H1 (cell line): ENCODE measurements at regions not wholly inside any gene's neighbourhood (a gene's known extent, or its start where the extent isn't known, plus 50 kb on each side); places are given as distances from the start of the nearest gene placed in this dataset.

Source experiments
- CTCF ChIA-PET: fragments of 300-600 bp; sonication (Branson Sonifier 250); formaldehyde crosslinking; loops from one replicate; lab custom pipeline; 2021; ENCODE audit not compliant: partially characterized antibody; lab: Charles Lee
- POLR2A ChIA-PET: fragments of 300-600 bp; sonication (Branson Sonifier 250); formaldehyde crosslinking; loops from one replicate; lab custom pipeline; 2021; ENCODE audit warnings: inconsistent platforms; ENCODE audit not compliant: partially characterized antibody; lab: Charles Lee
- DNase-seq, 2 experiments: peaks; one replicate each; pipeline versions ENCODE4 v3.0.0 to v3.0.0-alpha.2; 2010 to 2022; ENCODE audit warnings: low spot score in 2 of 2, low read depth in 1 of 2, mixed read lengths in 1 of 2
- FAIRE-seq: peaks from 2 replicates; lab custom pipeline; 2011; peaks lifted over from hg19 to GRCh38; lab: Jason Lieb, UNC
- H2AFZ ChIP-seq: 2 replicates; pipeline ENCODE4 v1.8.1; 2012; ENCODE audit warnings: low read length, inconsistent platforms
- H2AK5ac ChIP-seq: 2 replicates; pipeline ENCODE4 v1.6.1; 2013; ENCODE audit warnings: low read depth, low read length
- H2BK120ac ChIP-seq: replicated peaks from 2 replicates; pipeline ENCODE3; 2013; ENCODE audit warnings: low read depth, low read length, inconsistent platforms
- H2BK12ac ChIP-seq: 2 replicates; pipeline ENCODE4 v1.6.1; 2013; ENCODE audit warnings: low read depth, low read length
- H2BK15ac ChIP-seq: 2 replicates; pipeline ENCODE4 v1.6.1; 2013; ENCODE audit warnings: low read length
- H2BK20ac ChIP-seq: 2 replicates; pipeline ENCODE4 v1.6.1; 2013; ENCODE audit warnings: low read length
- H2BK5ac ChIP-seq: 2 replicates; pipeline ENCODE4 v1.6.1; 2013; ENCODE audit warnings: low read depth, low read length
- H3K14ac ChIP-seq: 2 replicates; pipeline ENCODE4 v1.6.1; 2013; ENCODE audit warnings: inconsistent platforms; ENCODE audit not compliant: insufficient read length
- H3K18ac ChIP-seq: 2 replicates; pipeline ENCODE4 v1.6.1; 2013; ENCODE audit warnings: low read length; ENCODE audit errors: extremely low read depth
- H3K23ac ChIP-seq: 2 replicates; pipeline ENCODE4 v1.6.1; 2013; ENCODE audit warnings: inconsistent platforms; ENCODE audit not compliant: insufficient read length
- H3K23me2 ChIP-seq: 2 replicates; pipeline ENCODE4 v1.6.1; 2013; ENCODE audit warnings: low read depth, low read length
- H3K27ac ChIP-seq: 2 replicates; pipeline ENCODE4 v1.6.1; 2011; ENCODE audit warnings: low read depth, low read length, inconsistent platforms
- H3K27me3 ChIP-seq, 4 experiments: replicated peaks in 1 of 4; 1 replicate in 1 of 4; 2 replicates in 3 of 4; pipeline versions ENCODE4 v1.6.1 to v1.8.1; 2011 to 2013; ENCODE audit warnings: low read length in 3 of 4, mild to moderate bottlenecking in 3 of 4, inconsistent platforms in 2 of 4, mixed read lengths in 2 of 4, moderate library complexity in 1 of 4; ENCODE audit not compliant: control insufficient read depth in 3 of 4, insufficient read depth in 3 of 4; ENCODE audit errors: extremely low read depth in 1 of 4
- H3K36me3 ChIP-seq, 4 experiments: 2 replicates each; pipeline versions ENCODE4 v1.6.1 to v1.8.1; 2011 to 2013; ENCODE audit warnings: mild to moderate bottlenecking in 4 of 4, low read length in 3 of 4, moderate library complexity in 2 of 4, control low read depth in 1 of 4, inconsistent platforms in 1 of 4; ENCODE audit not compliant: insufficient read depth in 4 of 4, control insufficient read depth in 2 of 4
- H3K4ac ChIP-seq: replicated peaks from 2 replicates; pipeline ENCODE3; 2013; ENCODE audit warnings: low read length, low read depth, mixed read lengths, inconsistent platforms; ENCODE audit not compliant: insufficient read length
- H3K4me1 ChIP-seq, 4 experiments: replicated peaks in 1 of 4; 1 replicate in 1 of 4; 2 replicates in 3 of 4; pipeline versions ENCODE4 v1.6.1 to v1.8.1; 2011 to 2013; ENCODE audit warnings: low read length in 3 of 4, inconsistent platforms in 2 of 4, mixed read lengths in 1 of 4; ENCODE audit not compliant: insufficient read depth in 4 of 4, control insufficient read depth in 3 of 4
- H3K4me2 ChIP-seq, 2 experiments: 2 replicates each; pipeline versions ENCODE4 v1.6.1 to v1.8.1; 2011 to 2013; ENCODE audit warnings: low read depth in 2 of 2, low read length in 2 of 2, control low read depth in 1 of 2, inconsistent platforms in 1 of 2, mild to moderate bottlenecking in 1 of 2; ENCODE audit not compliant: insufficient read depth in 1 of 2
- H3K4me3 ChIP-seq, 4 experiments: fragments of 200-600, 300-600 bp in 1 of 4; sonication (generic), shearing (Covaris generic), sonication (Bioruptor Twin) in 1 of 4; 2 replicates each; pipeline versions ENCODE4 v1.5.1 to v1.8.1; 2011 to 2016; ENCODE audit warnings: low read length in 4 of 4, low read depth in 3 of 4, control low read depth in 2 of 4, inconsistent platforms in 2 of 4, mild to moderate bottlenecking in 2 of 4, mixed read lengths in 1 of 4, moderate library complexity in 1 of 4; ENCODE audit not compliant: insufficient read depth in 2 of 4; ENCODE audit errors: extremely low read depth in 1 of 4
- H3K56ac ChIP-seq: replicated peaks from 2 replicates; pipeline ENCODE3; 2013; ENCODE audit warnings: low read depth, mild to moderate bottlenecking, mixed read lengths, low read length, inconsistent platforms; ENCODE audit not compliant: insufficient read length
- H3K79me1 ChIP-seq: 2 replicates; pipeline ENCODE4 v1.6.1; 2013; ENCODE audit warnings: low read depth, low read length, control low read depth
- H3K79me2 ChIP-seq, 2 experiments: 2 replicates each; pipeline versions ENCODE4 v1.6.1 to v1.8.1; 2012 to 2013; ENCODE audit warnings: low read length in 2 of 2, mild to moderate bottlenecking in 2 of 2, inconsistent platforms in 1 of 2; ENCODE audit not compliant: insufficient read depth in 2 of 2, control insufficient read depth in 1 of 2
- H3K9ac ChIP-seq, 4 experiments: replicated peaks in 1 of 4; 1 replicate in 1 of 4; 2 replicates in 3 of 4; pipeline versions ENCODE4 v1.6.1 to v1.8.1; 2011 to 2013; ENCODE audit warnings: low read depth in 3 of 4, low read length in 3 of 4, control low read depth in 2 of 4, mild to moderate bottlenecking in 2 of 4, moderate library complexity in 2 of 4, inconsistent platforms in 1 of 4; ENCODE audit errors: extremely low read depth in 1 of 4
- H3K9me3 ChIP-seq, 2 experiments: 2 replicates each; pipeline versions ENCODE4 v1.6.1 to v1.8.1; 2012 to 2013; ENCODE audit warnings: mild to moderate bottlenecking in 2 of 2, moderate library complexity in 2 of 2, control low read depth in 1 of 2, inconsistent platforms in 1 of 2, low read depth in 1 of 2, low read length in 1 of 2, mixed read lengths in 1 of 2; ENCODE audit not compliant: insufficient read depth in 2 of 2
- H4K20me1 ChIP-seq, 2 experiments: replicated peaks in 1 of 2; 2 replicates each; pipeline versions ENCODE3 to v1.8.1; 2011 to 2013; ENCODE audit warnings: inconsistent platforms in 2 of 2, low read length in 2 of 2, mild to moderate bottlenecking in 1 of 2; ENCODE audit not compliant: insufficient read depth in 2 of 2, control insufficient read depth in 1 of 2
- H4K5ac ChIP-seq: 2 replicates; pipeline ENCODE4 v1.6.1; 2013; ENCODE audit warnings: low read length, low read depth, mixed read lengths, inconsistent platforms; ENCODE audit not compliant: insufficient read length
- H4K8ac ChIP-seq: 2 replicates; pipeline ENCODE4 v1.8.0; 2013; ENCODE audit warnings: mild to moderate bottlenecking, moderate library complexity, low read length, inconsistent platforms; ENCODE audit not compliant: insufficient read depth; ENCODE audit errors: extremely low read depth
- H4K91ac ChIP-seq: replicated peaks from 2 replicates; pipeline ENCODE3; 2013; ENCODE audit warnings: low read length, mixed read lengths, inconsistent platforms; ENCODE audit not compliant: insufficient read length
- POU5F1 ChIP-seq: IDR thresholded peaks from 2 replicates; pipeline ENCODE4 v1.6.1; 2011; ENCODE audit warnings: low read depth, mild to moderate bottlenecking, low read length, moderate library complexity
- RBBP5 ChIP-seq: IDR thresholded peaks from 2 replicates; pipeline ENCODE4 v1.7.1; 2012; ENCODE audit warnings: low read depth, mild to moderate bottlenecking, inconsistent platforms, low read length, moderate library complexity, borderline replicate concordance
- SIN3A ChIP-seq, 2 experiments: IDR thresholded peaks in 1 of 2; conservative IDR thresholded peaks in 1 of 2; 2 replicates each; pipeline ENCODE4 v1.6.1; 2011 to 2012; ENCODE audit warnings: low read length in 2 of 2, improper control_type of control experiment in 1 of 2, low read depth in 1 of 2, mild to moderate bottlenecking in 1 of 2
- WGBS, 2 experiments: shearing (Covaris generic) in 1 of 2; methylation state at CpG; one replicate each; pipeline versions ENCODE4 v1.1.6 to v1.1.7; 2013 to 2015; ENCODE audit warnings: low lambda C conversion rate in 2 of 2, mixed read lengths in 2 of 2, inconsistent platforms in 1 of 2, low coverage in 1 of 2, missing lambda C conversion rate in 1 of 2; ENCODE audit not compliant: insufficient replicate concordance in 2 of 2, insufficient coverage in 1 of 2, insufficient read length in 1 of 2; ENCODE audit errors: extremely low coverage in 1 of 2, missing lambda C conversion rate in 1 of 2; 5-methylcytosine and 5-hydroxymethylcytosine counted together

- Histone ChIP-seq H3K18ac (no peak overlapping the region), H3K79me2 (no peaks in the 10 kb centered on the region), H2AFZ (no peak overlapping the region), H4K20me1 (peaks cover 0 to 1% of the 10 kb centered on the region in 2 experiments), H3K27ac (no peak overlapping the region), H2BK5ac (no peak overlapping the region), H3K4me2 (no peak overlapping the region), H4K91ac (no peak overlapping the region), H3K4me1 (no peaks in the 10 kb centered on the region), H3K14ac (no peak overlapping the region), H3K23me2 (no peaks in the 10 kb centered on the region), H3K79me1 (no peaks in the 10 kb centered on the region), H3K23ac (no peak overlapping the region), H2BK120ac (no peak overlapping the region), H3K4ac (no peak overlapping the region), H4K5ac (no peak overlapping the region), H3K36me3 (no peaks in the 10 kb centered on the region; a peak in 1 of 8 replicates), H3K27me3 (no peaks in the 10 kb centered on the region), H4K8ac (no peak overlapping the region), H2BK15ac (no peak overlapping the region), H2BK12ac (no peak overlapping the region), H3K4me3 (no peak overlapping the region), H3K9me3 (no peaks in the 10 kb centered on the region), H3K9ac (no peak overlapping the region), H3K56ac (no peak overlapping the region), H2AK5ac (no peak overlapping the region), H2BK20ac (no peak overlapping the region)
- WGBS, 2 experiments, result 88% methylated on average over 3 of the region's 3 CpGs; no CpG with 5 or more reads in 1 of the 2 experiments
- POLR2A ChIA-PET, result no interaction called here
- DNase-seq (no peak), FAIRE-seq (no peak)
- CTCF ChIA-PET, result no interaction called here
- TF ChIP-seq POU5F1 (no peak), SIN3A (conservative IDR thresholded peaks at IDR 0.05 in 1 of 2, IDR thresholded peaks at IDR 0.05 in 1 of 2; ENCODE audit: low read depth in 1 of 2, low read length in 2 of 2) (no peak), RBBP5 (no peak)
Observed at GRCh38 chr10:64426745-64427144, 905.5 kb downstream of the REEP3 start.
